Tibial nerve (tissue), 4 donors: ENCODE measurements at regions not wholly inside any gene's neighbourhood (a gene's known extent, or its start where the extent isn't known, plus 50 kb on each side); places are given as distances from the start of the nearest gene placed in this dataset.

Experiments used
- DNase-seq, 2 donors: peaks; one replicate each; pipeline ENCODE4 v3.0.0-alpha.2; 2019; ENCODE audit warnings: low spot score in 2 of 2
- H3K27ac ChIP-seq, 4 donors: fragments of 200-600 bp; sonication (generic) in 3 of 4; one replicate each; pipeline ENCODE4 v1.5.1; 2017 to 2019; ENCODE audit warnings: mild to moderate bottlenecking in 1 of 4
- H3K27me3 ChIP-seq, 2 donors: fragments of 200-600 bp; sonication (generic) in 1 of 2; one replicate each; pipeline versions ENCODE4 v1.5.1 to v1.6.0; 2017 to 2019
- H3K36me3 ChIP-seq, 3 donors: fragments of 200-600 bp; sonication (generic); one replicate each; pipeline ENCODE4 v1.5.1; 2018 to 2019
- H3K4me1 ChIP-seq, 4 donors: fragments of 200-600 bp; sonication (generic) in 3 of 4; one replicate each; pipeline ENCODE4 v1.5.1; 2017 to 2019
- H3K4me3 ChIP-seq, 4 donors: fragments of 200-600 bp; sonication (generic) in 3 of 4; one replicate each; pipeline ENCODE4 v1.5.1; 2017 to 2019; ENCODE audit warnings: mild to moderate bottlenecking in 1 of 4, moderate library complexity in 1 of 4
- H3K9me3 ChIP-seq, 4 donors: fragments of 200-600 bp; sonication (generic) in 3 of 4; one replicate each; pipeline ENCODE4 v1.5.1; 2017 to 2019
- CTCF ChIP-seq, 5 experiments: fragments of 200-600 bp in 3 of 5; fragments of 450-650 bp in 2 of 5; sonication (generic) in 3 of 5; IDR thresholded peaks; one replicate each; pipeline ENCODE4 v1.5.1; 2016 to 2019; ENCODE audit warnings: antibody characterized with exemption in 5 of 5, mild to moderate bottlenecking in 3 of 5, moderate library complexity in 2 of 5
- EP300 ChIP-seq, 2 donors: sonication (generic); formaldehyde crosslinking; IDR thresholded peaks; one replicate each; pipeline ENCODE4 v1.6.1; 2017; ENCODE audit warnings: antibody characterized with exemption in 2 of 2, mild to moderate bottlenecking in 1 of 2
- POLR2A ChIP-seq, 2 donors: fragments of 450-650 bp; IDR thresholded peaks; one replicate each; pipeline ENCODE4 v1.6.1; 2017; ENCODE audit warnings: antibody characterized with exemption in 2 of 2, mild to moderate bottlenecking in 2 of 2, moderate library complexity in 2 of 2
- WGBS, 2 donors: methylation state at CpG; one replicate each; pipeline ENCODE4 v1.1.5; 2018; 5-methylcytosine and 5-hydroxymethylcytosine counted together

- no peaks in the 10 kb centered on the region for H3K9me3 ChIP-seq
- peaks cover 0 to 5% (median 0%) of the 10 kb centered on the region in 4 donors for H3K4me1 ChIP-seq
- TF ChIP-seq EP300 (IDR thresholded peaks at IDR 0.05) (no peak), CTCF (IDR thresholded peaks at IDR 0.05) (no peak), POLR2A (IDR thresholded peaks at IDR 0.05) (no peak)
- H3K27ac ChIP-seq, result no peak overlapping the region
- no peak for DNase-seq
- no peaks in the 10 kb centered on the region for H3K36me3 ChIP-seq
- 85 to 95% methylated on average over 2 of the region's 2 CpGs for WGBS, 2 donors
- H3K27me3 ChIP-seq, result no peaks in the 10 kb centered on the region
- no peak overlapping the region for H3K4me3 ChIP-seq
Measured at GRCh38 chr7:32314761-32315160, 175.4 kb downstream of the LSM5 start.

GRCh38 chr7:32301427-32301826 lies 188.8 kb downstream of the LSM5 start:
- Histone ChIP-seq H3K4me1 (peaks cover 0 to 18% (median 2%) of the 10 kb centered on the region in 4 donors), H3K27me3 (peaks cover 0 to 16% of the 10 kb centered on the region in 2 donors), H3K9me3 (no peaks in the 10 kb centered on the region), H3K36me3 (no peaks in the 10 kb centered on the region), H3K4me3 (no peak overlapping the region), H3K27ac (peak overlapping the region in 1 of 4 donors; percentile 1)
- TF ChIP-seq EP300 (IDR thresholded peaks at IDR 0.05) (no peak), CTCF (IDR thresholded peaks at IDR 0.05) (no peak), POLR2A (IDR thresholded peaks at IDR 0.05) (no peak)
- DNase-seq, result no peak
- WGBS, 2 donors, result 50 to 56% methylated on average over 3 of the region's 3 CpGs

- Histone ChIP-seq H3K27ac (peak overlapping the region; percentile 44 to 92 (median 70)), H3K9me3 (no peaks in the 10 kb centered on the region), H3K4me3 (peak overlapping the region; percentile 43 to 77 (median 62)), H3K36me3 (no peaks in the 10 kb centered on the region), H3K27me3 (peaks cover 0 to 16% of the 10 kb centered on the region in 2 donors), H3K4me1 (peaks cover 0 to 21% (median 2%) of the 10 kb centered on the region in 4 donors)
- DNase-seq, result peak; percentile 56 to 58
- TF ChIP-seq POLR2A (IDR thresholded peaks at IDR 0.05) (peak in 1 of 2 donors; percentile 35), CTCF (IDR thresholded peaks at IDR 0.05) (no peak), EP300 (IDR thresholded peaks at IDR 0.05) (peak in 1 of 2 donors; percentile 73)
- WGBS, 2 donors, result 17 to 26% methylated on average over 17 of the region's 17 CpGs
Measured at GRCh38 chr7:32299133-32299702, 191.0 kb downstream of the LSM5 start.

- H3K9me3 ChIP-seq, result no peaks in the 10 kb centered on the region
- no peak for DNase-seq
- H3K4me1 ChIP-seq, result peaks cover 0 to 21% (median 2%) of the 10 kb centered on the region in 4 donors
- TF ChIP-seq EP300 (IDR thresholded peaks at IDR 0.05) (no peak), POLR2A (IDR thresholded peaks at IDR 0.05) (no peak), CTCF (IDR thresholded peaks at IDR 0.05) (no peak)
- 1 to 2% methylated on average over 30 to 60 of the region's 80 CpGs for WGBS, 2 donors
- H3K36me3 ChIP-seq, result no peaks in the 10 kb centered on the region
- H3K27ac ChIP-seq, result peak overlapping the region; percentile 44 to 92 (median 70)
- H3K27me3 ChIP-seq, result peaks cover 0 to 16% of the 10 kb centered on the region in 2 donors
- peak overlapping the region; percentile 43 to 77 (median 62) for H3K4me3 ChIP-seq
Measured at GRCh38 chr7:32298408-32299132, 191.6 kb downstream of the LSM5 start.

- no peaks in the 10 kb centered on the region for H3K36me3 ChIP-seq
- H3K27me3 ChIP-seq, result peaks cover 0 to 6% of the 10 kb centered on the region in 2 donors
- no peaks in the 10 kb centered on the region for H3K9me3 ChIP-seq
- TF ChIP-seq POLR2A (IDR thresholded peaks at IDR 0.05) (no peak), EP300 (IDR thresholded peaks at IDR 0.05) (no peak), CTCF (IDR thresholded peaks at IDR 0.05) (no peak)
- WGBS, 2 donors, result 33 to 61% methylated on average over 4 to 5 of the region's 5 CpGs
- peaks cover 0 to 32% (median 0%) of the 10 kb centered on the region in 4 donors for H3K4me1 ChIP-seq
- no peak overlapping the region for H3K27ac ChIP-seq
- H3K4me3 ChIP-seq, result no peak overlapping the region
- DNase-seq, result no peak
Measured at GRCh38 chr7:32293833-32294232, 196.3 kb downstream of the LSM5 start.
